HCT116 (cell line): ENCODE measurements at regions not wholly inside any gene's neighbourhood (a gene's known extent, or its start where the extent isn't known, plus 50 kb on each side); places are given as distances from the start of the nearest gene placed in this dataset.

ENCODE experiments used
- ATAC-seq: fragments of 200-7000 bp; cut with Tn5 transposase; 2 replicates; pipeline ENCODE4 v1.9.1; 2020; ENCODE audit warnings: mild to moderate bottlenecking, moderate library complexity
- BruUV-seq: library from RNA; stranded (reverse); fragments of 400-500 nt; replicated peaks from 2 replicates; lab custom pipeline; 2021; lab: Mats Ljungman, UMichigan
- CTCF ChIA-PET: fragments of 300-600 bp; sonication (Branson Sonifier 250); formaldehyde crosslinking; loops from one replicate; lab custom pipeline; 2021; ENCODE audit warnings: antibody characterized with exemption; lab: Charles Lee
- POLR2A ChIA-PET: fragments of 300-600, 350-600 bp; sonication (Branson Sonifier 250); formaldehyde crosslinking; loops from one replicate; lab custom pipeline; 2021; ENCODE audit warnings: antibody characterized with exemption; lab: Charles Lee
- RAD21 ChIA-PET, 2 experiments: fragments of 300-600 bp; sonication (Branson Sonifier 250); formaldehyde crosslinking; loops; one replicate each; lab custom pipeline; 2023; ENCODE audit warnings: low total read pairs in 2 of 2; ENCODE audit not compliant: uncharacterized antibody in 2 of 2, unreplicated experiment in 2 of 2, low non-redundant PET in 1 of 2; lab: Charles Lee
- DNase-seq: peaks from one replicate; pipeline ENCODE4 v3.0.0-alpha.2; 2010; ENCODE audit warnings: low read depth, low spot score
- H2AFZ ChIP-seq: fragments of 200-600 bp; shearing (Covaris generic), sonication (generic); 2 replicates; pipeline ENCODE4 v1.6.1; 2017; ENCODE audit warnings: low read depth, mixed run types, mixed read lengths, antibody characterized with exemption, low read length; ENCODE audit not compliant: poor library complexity, severe bottlenecking
- H3K27ac ChIP-seq: 2 replicates; pipeline ENCODE4 v1.5.1; 2012; ENCODE audit warnings: low read depth, low read length
- H3K27me3 ChIP-seq: fragments of 200-600 bp; sonication (generic); 2 replicates; pipeline ENCODE4 v1.6.1; 2016; ENCODE audit warnings: mixed run types, low read length, mixed read lengths; ENCODE audit not compliant: insufficient read depth
- H3K36me3 ChIP-seq, 2 experiments: fragments of 200-500 bp in 1 of 2; fragments of 200-600 bp in 1 of 2; sonication (Bioruptor generic) in 1 of 2; sonication (generic) in 1 of 2; 2 replicates each; pipeline versions ENCODE4 v1.5.1 to v1.6.1; 2014 to 2016; ENCODE audit warnings: low read length in 2 of 2, inconsistent platforms in 1 of 2, mixed read lengths in 1 of 2, mixed run types in 1 of 2; ENCODE audit not compliant: insufficient read depth in 2 of 2, control insufficient read depth in 1 of 2
- H3K4me1 ChIP-seq, 2 experiments: fragments of 200-600 bp in 1 of 2; sonication (generic) in 1 of 2; 2 replicates each; pipeline versions ENCODE4 v1.5.1 to v1.6.1; 2012 to 2017; ENCODE audit warnings: low read length in 2 of 2, inconsistent platforms in 1 of 2, mild to moderate bottlenecking in 1 of 2, mixed read lengths in 1 of 2, mixed run types in 1 of 2, moderate library complexity in 1 of 2; ENCODE audit not compliant: insufficient read depth in 2 of 2, control insufficient read depth in 1 of 2
- H3K4me2 ChIP-seq: fragments of 200-600 bp; sonication (generic); 2 replicates; pipeline ENCODE4 v1.6.1; 2017; ENCODE audit warnings: mixed run types, low read length, mixed read lengths
- H3K4me3 ChIP-seq, 2 experiments: fragments of 200-600 bp in 1 of 2; sonication (generic) in 1 of 2; replicated peaks in 1 of 2; 2 replicates each; pipeline ENCODE4 v1.5.1; 2011 to 2016; ENCODE audit warnings: low read length in 2 of 2, control low read depth in 1 of 2, low read depth in 1 of 2, mild to moderate bottlenecking in 1 of 2, mixed read lengths in 1 of 2, mixed run types in 1 of 2
- H3K79me2 ChIP-seq: fragments of 200-600 bp; sonication (generic); 2 replicates; pipeline ENCODE4 v1.6.1; 2017; ENCODE audit warnings: mild to moderate bottlenecking, mixed run types, low read length, moderate library complexity, mixed read lengths; ENCODE audit not compliant: insufficient read depth
- H3K9ac ChIP-seq: fragments of 200-600 bp; sonication (generic); 2 replicates; pipeline ENCODE4 v1.6.1; 2016; ENCODE audit warnings: low read length, mixed read lengths
- H3K9me2 ChIP-seq: fragments of 200-600 bp; sonication (generic), shearing (Covaris generic); 2 replicates; pipeline ENCODE4 v1.6.1; 2017; ENCODE audit warnings: mixed run types, mild to moderate bottlenecking, moderate library complexity; ENCODE audit not compliant: insufficient read depth
- H3K9me3 ChIP-seq, 2 experiments: fragments of 200-500 bp in 1 of 2; fragments of 200-600 bp in 1 of 2; sonication (Bioruptor generic) in 1 of 2; sonication (generic) in 1 of 2; 2 replicates each; pipeline ENCODE4 v1.6.1; 2014 to 2017; ENCODE audit warnings: low read length in 2 of 2, mixed read lengths in 2 of 2, inconsistent platforms in 1 of 2, low read depth in 1 of 2, mild to moderate bottlenecking in 1 of 2, mixed run types in 1 of 2, moderate library complexity in 1 of 2; ENCODE audit not compliant: control insufficient read depth in 1 of 2, insufficient read depth in 1 of 2
- H4K20me1 ChIP-seq: fragments of 200-600 bp; sonication (generic), shearing (Covaris generic); 2 replicates; pipeline ENCODE4 v1.6.1; 2017; ENCODE audit warnings: mixed run types, mild to moderate bottlenecking, moderate library complexity; ENCODE audit not compliant: insufficient read depth
- CBX3 ChIP-seq: IDR thresholded peaks from 2 replicates; pipeline ENCODE4 v1.6.1; 2012; ENCODE audit warnings: low read depth
- CEBPB ChIP-seq: IDR thresholded peaks from 2 replicates; pipeline ENCODE4 v1.6.1; 2012; ENCODE audit warnings: low read depth
- CTCF ChIP-seq, 3 experiments: fragments of 200-600 bp in 1 of 3; sonication (generic) in 1 of 3; IDR thresholded peaks in 2 of 3; conservative IDR thresholded peaks in 1 of 3; 2 replicates each; pipeline ENCODE4 v1.5.1; 2012 to 2017; ENCODE audit warnings: low read depth in 2 of 3, low read length in 2 of 3, antibody characterized with exemption in 1 of 3, borderline replicate concordance in 1 of 3, control low read depth in 1 of 3, mild to moderate bottlenecking in 1 of 3, mixed read lengths in 1 of 3, mixed run types in 1 of 3, moderate library complexity in 1 of 3; ENCODE audit not compliant: insufficient read depth in 1 of 3
- EGR1 ChIP-seq: IDR thresholded peaks from 2 replicates; pipeline ENCODE4 v1.6.1; 2012; ENCODE audit warnings: low read depth
- ELF1 ChIP-seq: IDR thresholded peaks from 2 replicates; pipeline ENCODE4 v1.6.1; 2012; ENCODE audit warnings: low read depth, borderline replicate concordance
- EZH2 ChIP-seq: fragments of 200-600 bp; sonication (generic); IDR thresholded peaks from 2 replicates; pipeline ENCODE4 v1.6.1; 2017; ENCODE audit warnings: antibody characterized with exemption, mixed run types
- EZH2phosphoT487 ChIP-seq: fragments of 200-600 bp; IDR thresholded peaks from 2 replicates; pipeline ENCODE4 v1.6.1; 2018; ENCODE audit warnings: antibody characterized with exemption, borderline replicate concordance
- FOSL1 ChIP-seq: IDR thresholded peaks from 2 replicates; pipeline ENCODE4 v1.6.1; 2012; ENCODE audit warnings: low read depth
- JUND ChIP-seq: IDR thresholded peaks from 2 replicates; pipeline ENCODE4 v1.6.1; 2012
- POLR2AphosphoS5 ChIP-seq: IDR thresholded peaks from 2 replicates; pipeline ENCODE4 v1.6.1; 2011; ENCODE audit warnings: mild to moderate bottlenecking, low read depth, low read length, moderate library complexity
- RAD21 ChIP-seq: IDR thresholded peaks from 2 replicates; pipeline ENCODE4 v1.6.1; 2012; ENCODE audit warnings: low read depth, mild to moderate bottlenecking
- REST ChIP-seq: IDR thresholded peaks from 2 replicates; pipeline ENCODE4 v1.6.1; 2012; ENCODE audit warnings: low read depth
- SIN3A ChIP-seq: IDR thresholded peaks from 2 replicates; pipeline ENCODE4 v1.6.1; 2012; ENCODE audit warnings: low read depth
- SP1 ChIP-seq: IDR thresholded peaks from 2 replicates; pipeline ENCODE4 v1.6.1; 2012; ENCODE audit warnings: low read depth
- SRF ChIP-seq: IDR thresholded peaks from 2 replicates; pipeline ENCODE4 v1.6.1; 2012; ENCODE audit warnings: low read depth
- ZFX ChIP-seq: fragments of 450-650 bp; IDR thresholded peaks from 2 replicates; pipeline ENCODE4 v1.6.1; 2017
- ZNF274 ChIP-seq: fragments of 200-500 bp; sonication (Bioruptor generic); IDR thresholded peaks from 2 replicates; pipeline ENCODE4 v1.6.1; 2014; ENCODE audit warnings: mild to moderate bottlenecking, low read depth, low read length, inconsistent platforms
- intact Hi-C: fragments of 100-400 bp; cut with micrococcal nuclease; formaldehyde crosslinking; loops from 2 replicates; pipeline ENCODE4 v1.10.0; 2022
- TF ChIP-seq, protein P1 (sequence below): IDR thresholded peaks from 2 replicates; pipeline ENCODE4 v1.6.1; 2012
- TF ChIP-seq, protein P2 (sequence below): IDR thresholded peaks from 2 replicates; pipeline ENCODE4 v1.6.1; 2012

GRCh38 chr10:120097766-120098165 is 205.2 kb downstream of the SEC23IP start:
- no peak overlapping the region for H3K4me3 ChIP-seq
- H3K9me3 ChIP-seq: peaks cover 0 to 3% of the 10 kb centered on the region in 2 experiments; a peak in 1 of 4 replicates
- RAD21 ChIA-PET: no interaction called here
- no peak for DNase-seq
- H3K9ac ChIP-seq: no peak overlapping the region
- H3K79me2 ChIP-seq: no peaks in the 10 kb centered on the region
- no peaks in the 10 kb centered on the region for H4K20me1 ChIP-seq
- no peak overlapping the region for H3K27ac ChIP-seq
- H3K36me3 ChIP-seq: no peaks in the 10 kb centered on the region
- no peaks in the 10 kb centered on the region for H3K9me2 ChIP-seq
- peaks cover 49% of the 10 kb centered on the region for H3K27me3 ChIP-seq
- TF ChIP-seq SP1 (no peak), SRF (no peak), EZH2phosphoT487 (no peak), EGR1 (no peak), CBX3 (no peak), FOSL1 (no peak), SIN3A (no peak), EZH2 (no peak), JUND (no peak), RAD21 (no peak), ELF1 (no peak), ZFX (no peak), REST (no peak), CEBPB (no peak), ZNF274 (no peak), POLR2AphosphoS5 (no peak), CTCF (IDR thresholded peaks at IDR 0.05 in 2 of 3, conservative IDR thresholded peaks at IDR 0.05 in 1 of 3; ENCODE audit: borderline replicate concordance in 1 of 3, insufficient read depth in 1 of 3, low read depth in 2 of 3, low read length in 2 of 3) (no peak)
- TF ChIP-seq, protein P1, sequence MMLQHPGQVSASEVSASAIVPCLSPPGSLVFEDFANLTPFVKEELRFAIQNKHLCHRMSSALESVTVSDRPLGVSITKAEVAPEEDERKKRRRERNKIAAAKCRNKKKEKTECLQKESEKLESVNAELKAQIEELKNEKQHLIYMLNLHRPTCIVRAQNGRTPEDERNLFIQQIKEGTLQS: no peak
- TF ChIP-seq, protein P2, sequence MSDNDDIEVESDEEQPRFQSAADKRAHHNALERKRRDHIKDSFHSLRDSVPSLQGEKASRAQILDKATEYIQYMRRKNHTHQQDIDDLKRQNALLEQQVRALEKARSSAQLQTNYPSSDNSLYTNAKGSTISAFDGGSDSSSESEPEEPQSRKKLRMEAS: no peak
- TF ChIP-seq, all 23 proteins: peak for 0
- no peaks in the 10 kb centered on the region for H3K4me1 ChIP-seq
- intact Hi-C loops: no loop called here
- ChIA-PET POLR2A (no interaction called here), CTCF (no interaction called here)
- no peak for ATAC-seq
- no TSS peak for BruUV-seq
- H2AFZ ChIP-seq: no peak overlapping the region
- no peak overlapping the region for H3K4me2 ChIP-seq
